ENCODE measurements at regions not wholly inside any gene's neighbourhood (a gene's known extent, or its start where the extent isn't known, plus 50 kb on each side); places are given as distances from the start of the nearest gene placed in this dataset.

DNA sequence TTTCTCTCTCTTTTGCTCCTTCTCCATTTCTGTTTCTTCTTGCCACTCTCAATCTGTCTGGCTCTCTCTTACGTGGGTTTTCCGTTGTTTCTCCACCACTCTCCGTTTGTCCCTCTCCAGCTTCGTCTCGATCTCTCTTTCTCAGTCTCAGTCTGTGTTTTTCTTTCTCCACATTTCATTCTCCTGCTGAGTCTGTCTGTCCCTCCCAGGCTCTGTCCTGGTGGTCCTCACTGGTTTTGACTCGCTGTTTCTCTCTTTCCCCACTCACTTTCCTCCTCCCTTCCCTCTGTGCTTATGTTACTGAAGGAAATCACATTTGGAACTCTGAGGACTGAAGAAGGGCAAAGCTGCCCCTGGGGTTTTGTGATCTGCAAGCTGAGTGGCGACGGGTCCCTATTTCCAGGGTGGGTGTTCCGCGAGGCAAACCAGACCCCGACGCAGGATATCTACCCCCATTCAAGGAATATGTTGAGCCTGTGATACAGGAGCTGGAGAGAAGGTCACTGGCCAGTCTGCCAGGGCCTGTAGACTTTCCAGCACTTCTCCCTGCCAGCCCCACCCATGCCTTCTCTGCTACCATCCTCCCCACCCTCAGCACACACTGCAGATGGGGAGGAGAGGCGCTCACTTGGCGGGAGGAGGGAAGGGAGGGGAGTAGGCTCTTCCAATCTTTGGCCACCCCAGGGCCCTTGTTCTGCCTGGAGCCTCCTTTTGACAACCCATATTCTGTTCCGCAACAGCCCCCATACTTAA is 102.7 kb upstream of the MAP1LC3B2 start:
- DNase-seq (ENCODE audit: low read depth, low spot score): no peak

DNA sequence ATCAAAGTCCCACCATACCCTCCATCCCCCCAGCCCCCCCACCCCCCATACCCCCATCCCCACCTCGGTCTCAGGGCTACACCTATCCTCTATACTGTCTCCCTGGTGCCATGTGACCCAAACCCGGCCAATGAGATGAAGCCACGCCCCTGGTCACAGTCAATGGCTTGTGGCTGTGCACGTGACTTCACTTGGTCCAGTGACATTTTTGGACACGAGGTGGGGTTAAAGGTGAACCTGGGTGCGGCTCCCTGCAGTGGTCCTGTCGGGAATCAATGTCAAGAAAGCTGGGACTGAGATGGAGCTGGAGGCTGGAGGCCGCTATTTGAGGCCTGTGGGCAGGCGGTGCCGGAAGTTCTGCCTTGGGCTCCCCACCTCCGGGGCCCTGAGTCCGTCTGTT is 100.7 kb upstream of the MAP1LC3B2 start:
- DNase-seq (ENCODE audit: low read depth, low spot score): no peak

GRCh38 chr12:116459011-116459875 is 99.9 kb upstream of the MAP1LC3B2 start:
- no peak for DNase-seq (ENCODE audit: low read depth, low spot score)

DNA sequence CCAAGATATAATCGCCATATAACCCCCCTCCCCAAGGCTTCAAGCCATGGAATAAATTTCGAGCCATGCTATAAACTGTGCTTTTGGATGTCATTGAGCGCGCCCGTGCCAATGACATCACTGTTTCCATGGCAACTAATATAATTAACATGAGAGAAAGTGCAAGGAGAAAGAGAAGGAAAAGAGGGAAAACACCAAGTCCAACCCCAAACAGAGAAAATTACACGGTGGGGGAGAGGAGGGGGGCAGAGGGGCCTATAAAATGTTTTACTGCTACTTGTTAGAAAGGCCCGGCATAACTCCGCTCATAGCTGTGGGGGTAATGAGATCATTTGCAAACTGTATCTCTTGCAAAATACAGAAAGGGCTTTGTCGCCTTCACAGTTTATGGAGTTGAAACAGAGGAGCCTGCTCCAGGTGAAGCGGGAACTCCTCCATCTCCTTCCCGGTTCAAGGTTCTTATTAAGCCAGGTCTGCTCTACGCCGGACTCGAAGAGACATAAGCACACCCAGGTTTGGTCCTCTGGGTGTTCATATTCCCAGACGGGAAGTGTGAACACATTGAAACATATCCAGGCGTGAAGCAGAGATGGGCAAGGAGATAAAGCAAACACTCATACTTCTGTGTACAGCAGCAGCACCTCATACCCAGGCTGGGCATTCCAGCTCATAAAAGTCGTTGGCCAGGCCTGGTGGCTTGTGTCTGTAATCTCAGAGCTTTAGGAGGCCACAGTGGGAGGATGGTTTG is 99.1 kb upstream of the MAP1LC3B2 start:
- no peak for DNase-seq (ENCODE audit: low read depth, low spot score)

GRCh38 chr12:116461060-116461459 is 98.1 kb upstream of the MAP1LC3B2 start:
- DNase-seq (ENCODE audit: low read depth, low spot score): no peak

GRCh38 chr12:116463366-116463765 is 95.8 kb upstream of the MAP1LC3B2 start:
- no peak for DNase-seq (ENCODE audit: low read depth, low spot score)

- no peak for DNase-seq (ENCODE audit: low read depth, low spot score)
Observed at GRCh38 chr12:116465407-116465806, 93.8 kb upstream of the MAP1LC3B2 start.

DNA sequence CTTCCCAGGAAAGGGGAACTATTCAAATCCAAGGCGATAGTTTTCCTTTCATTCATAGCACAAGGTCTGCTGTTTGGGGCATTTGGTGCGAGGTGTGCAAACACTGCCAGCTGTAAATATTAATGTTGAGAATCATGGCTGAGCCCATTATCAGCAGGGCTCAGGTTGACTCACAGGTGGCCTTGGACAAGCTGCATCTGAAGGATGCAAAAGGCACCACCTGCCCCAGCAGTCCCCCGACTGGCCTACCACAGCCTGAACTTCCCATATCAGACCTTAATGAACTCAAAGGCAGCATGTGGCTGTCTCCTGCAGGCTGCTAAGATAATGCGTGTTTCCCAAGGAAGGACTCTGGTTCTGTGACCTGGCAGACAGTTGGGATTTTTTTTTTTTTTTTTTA is 93.3 kb upstream of the MAP1LC3B2 start:
- no peak for DNase-seq (ENCODE audit: low read depth, low spot score)

- DNase-seq (ENCODE audit: low read depth, low spot score): no peak
Observed at GRCh38 chr12:116466536-116466935, 92.6 kb upstream of the MAP1LC3B2 start.

DNA sequence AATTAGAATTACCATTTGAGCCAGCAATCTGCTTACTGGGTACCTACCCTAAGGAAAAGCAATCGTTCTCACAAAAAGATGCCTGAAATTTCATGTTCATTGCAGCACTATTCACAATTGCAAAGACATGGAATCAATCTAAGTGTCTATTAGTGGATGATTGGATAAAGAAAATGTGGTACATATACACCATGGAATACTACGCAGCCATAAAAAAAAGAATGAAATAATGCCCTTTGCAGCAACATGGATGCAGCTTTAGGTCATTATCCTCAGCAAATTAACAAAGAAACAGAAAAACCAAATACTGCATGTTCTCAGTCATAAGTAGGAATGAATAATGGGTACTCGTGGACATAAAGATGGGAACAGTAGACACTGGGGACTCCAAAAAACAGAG is 89.8 kb upstream of the MAP1LC3B2 start:
- DNase-seq (ENCODE audit: low read depth, low spot score): no peak

DNA sequence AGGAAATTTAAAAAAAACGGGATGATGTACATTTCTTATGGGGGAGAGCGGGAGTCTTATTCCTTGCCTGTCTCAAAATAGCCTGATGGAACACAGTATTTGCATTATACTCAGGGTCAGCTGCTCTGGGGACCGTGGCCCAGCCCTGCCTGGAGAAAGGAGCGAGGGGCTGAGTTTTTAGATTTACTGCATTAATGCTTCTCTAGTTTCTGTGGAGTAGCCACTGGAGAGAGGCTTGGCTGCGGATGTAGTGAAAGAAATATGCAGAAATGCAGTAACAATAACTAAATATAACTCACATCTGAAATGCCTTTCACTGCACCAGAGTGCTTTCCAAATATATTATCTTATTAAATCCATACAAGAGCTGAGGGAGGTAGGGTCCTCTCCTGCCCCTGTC is 87.6 kb upstream of the MAP1LC3B2 start:
- no peak for DNase-seq (ENCODE audit: low read depth, low spot score)

GRCh38 chr12:116472193-116472592 is 87.0 kb upstream of the MAP1LC3B2 start:
- no peak for DNase-seq (ENCODE audit: low read depth, low spot score)

GRCh38 chr12:116473416-116473815 is 85.8 kb upstream of the MAP1LC3B2 start:
- DNase-seq (ENCODE audit: low read depth, low spot score): no peak

- no peak for DNase-seq (ENCODE audit: low read depth, low spot score)
Observed at GRCh38 chr12:116474331-116474730, 84.8 kb upstream of the MAP1LC3B2 start.

DNA sequence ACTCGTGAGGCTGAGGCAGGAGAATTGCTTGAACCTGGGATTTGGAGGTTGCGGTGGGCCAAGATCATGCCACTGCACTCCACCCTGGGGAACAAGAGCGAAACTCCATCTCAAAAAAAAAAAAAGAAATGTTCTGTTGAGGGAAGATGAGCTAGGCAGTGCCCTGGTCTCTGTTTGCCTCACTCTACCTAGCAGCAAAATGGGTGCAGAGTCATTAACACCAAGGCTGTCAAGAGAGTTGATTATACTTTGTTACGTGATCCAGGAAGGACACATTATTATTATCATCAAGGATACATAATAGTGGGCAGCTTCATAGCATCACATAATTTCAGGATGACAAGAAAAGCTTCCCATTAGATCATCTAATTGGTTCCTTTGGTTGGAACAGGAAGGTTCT is 84.3 kb upstream of the MAP1LC3B2 start:
- DNase-seq (ENCODE audit: low read depth, low spot score): no peak

DNA sequence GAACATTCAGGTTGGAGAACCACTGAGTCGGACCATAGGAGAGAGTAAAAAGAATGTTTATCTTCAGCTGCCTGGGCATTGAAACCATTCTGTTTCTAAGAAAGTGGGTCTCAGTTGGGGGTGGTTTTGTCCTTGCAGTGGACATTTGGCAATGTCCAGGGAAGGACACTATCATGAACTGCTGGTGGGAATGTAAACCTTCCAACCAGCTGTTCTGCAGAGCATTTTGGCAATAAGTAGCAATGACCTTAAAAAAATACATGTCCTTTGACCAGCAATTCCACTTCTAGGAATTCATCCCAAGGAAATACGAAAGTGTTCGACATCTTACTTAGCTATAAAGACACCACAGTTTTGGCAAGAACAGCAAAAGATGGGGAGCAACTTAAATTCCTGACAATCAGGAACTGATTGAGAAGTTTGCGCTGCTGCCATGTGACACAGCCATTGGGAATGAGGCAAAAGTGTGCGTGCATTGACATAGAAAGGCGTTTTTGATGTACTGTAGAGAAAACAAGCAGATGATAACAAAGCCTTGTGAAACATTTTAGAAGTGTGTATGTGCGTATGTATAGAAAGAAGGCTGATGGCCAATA is 82.9 kb upstream of the MAP1LC3B2 start:
- DNase-seq (ENCODE audit: low read depth, low spot score): no peak

DNA sequence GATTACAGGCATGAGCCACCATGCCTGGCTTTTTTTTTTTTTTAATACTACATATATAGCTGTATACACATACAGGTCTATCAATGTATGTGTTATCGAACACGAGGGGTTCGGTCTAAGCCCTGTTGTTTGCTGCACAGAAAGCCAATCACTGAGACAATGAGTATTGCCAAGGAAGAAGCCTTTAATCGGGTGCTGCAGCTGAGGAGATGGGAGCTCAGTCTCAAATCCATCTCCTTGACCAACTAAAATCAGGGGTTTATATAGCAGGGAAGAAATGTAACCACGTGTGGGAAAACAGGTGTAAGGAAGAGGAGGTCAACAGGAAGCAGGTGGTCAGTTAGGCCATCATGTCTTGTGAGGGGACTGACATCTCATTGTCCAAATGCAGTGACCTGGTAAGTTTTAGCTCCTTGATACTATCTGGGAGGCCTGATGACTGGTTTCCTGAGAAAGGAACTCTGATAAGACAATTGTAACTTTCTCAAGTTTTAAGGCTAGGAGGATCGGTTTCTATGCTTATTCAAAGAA is 80.9 kb upstream of the MAP1LC3B2 start:
- DNase-seq (ENCODE audit: low read depth, low spot score): no peak

GRCh38 chr12:116480210-116480810 is 78.9 kb upstream of the MAP1LC3B2 start:
- DNase-seq (ENCODE audit: low read depth, low spot score): no peak

DNA sequence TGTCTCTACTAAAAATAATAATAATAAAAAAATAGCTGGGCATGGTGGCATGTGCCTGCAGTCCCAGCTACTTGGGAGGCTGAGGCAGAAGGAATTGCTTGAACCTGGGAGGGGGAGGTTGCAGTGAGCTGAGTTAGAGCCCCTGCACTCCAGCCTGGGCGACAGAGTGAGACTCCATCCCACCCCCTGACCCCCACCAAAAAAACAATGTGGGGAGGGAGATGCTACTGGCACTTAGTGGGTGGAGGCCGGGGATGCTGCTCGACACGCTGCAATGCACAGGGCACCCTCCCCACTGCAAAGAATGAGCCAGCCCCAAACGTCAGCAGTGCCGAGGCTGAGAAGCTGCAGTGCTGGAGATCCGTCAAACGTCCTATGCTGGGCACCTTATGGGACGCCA is 77.5 kb upstream of the MAP1LC3B2 start:
- no peak for DNase-seq (ENCODE audit: low read depth, low spot score)

DNA sequence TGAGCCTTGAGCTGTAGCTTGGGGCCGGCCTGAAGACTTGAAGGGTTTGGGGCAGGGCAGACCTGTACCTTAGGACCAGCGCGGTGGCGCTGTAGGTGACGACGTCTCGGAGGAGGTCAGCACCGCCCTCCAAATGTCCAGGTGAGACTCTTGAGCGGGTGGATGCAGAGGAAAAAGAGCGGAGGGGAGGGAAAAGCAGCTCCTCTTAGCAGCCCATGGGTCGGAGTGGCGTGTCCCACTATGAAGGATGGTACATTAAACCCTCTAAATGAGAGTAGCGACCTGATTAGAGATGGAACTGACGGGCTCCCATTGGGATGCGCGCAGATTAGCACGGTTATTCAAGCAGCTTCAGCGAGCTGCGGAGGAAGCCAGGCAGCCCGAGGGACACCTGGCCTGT is 77.0 kb upstream of the MAP1LC3B2 start:
- DNase-seq (ENCODE audit: low read depth, low spot score): no peak

GRCh38 chr12:116482859-116483258 is 76.3 kb upstream of the MAP1LC3B2 start:
- DNase-seq (ENCODE audit: low read depth, low spot score): no peak

All from brain pericyte (primary cell).